ENCODE measurements at regions not wholly inside any gene's neighbourhood (a gene's known extent, or its start where the extent isn't known, plus 50 kb on each side); places are given as distances from the start of the nearest gene placed in this dataset.
"Not testable (repeated sequence)": the region's sequence is repeated elsewhere in the genome, so short reads cannot be mapped to it uniquely, and the experiment has no call there.

- H3K4me3 Mint-ChIP-seq: no peak overlapping the region
- ChIA-PET CTCF (no interaction called here), POLR2A (no interaction called here)
- Histone ChIP-seq H3K9ac (ENCODE audit: low read length) (no peak overlapping the region), H3K4me2 (replicated peaks; ENCODE audit: low read depth, low read length, poor library complexity, severe bottlenecking) (no peak overlapping the region), H3K79me2 (ENCODE audit: control insufficient read depth, insufficient read depth, low read length) (no peaks in the 10 kb centered on the region), H3K36me3 (replicated peaks in 1 of 2; ENCODE audit: control extremely low read depth in 1 of 2, control insufficient read depth in 1 of 2, extremely low read depth in 1 of 2, insufficient read depth in 2 of 2, low read length in 1 of 2) (no peaks in the 10 kb centered on the region), H3K9me3 (ENCODE audit: control extremely low read depth in 1 of 3, control insufficient read depth in 2 of 3, insufficient read depth in 1 of 3, low read length in 2 of 3) (peaks cover 0 to 3% (median 0%) of the 10 kb centered on the region in 3 donors), H3K27me3 (replicated peaks in 1 of 4; ENCODE audit: control extremely low read depth in 1 of 4, control insufficient read depth in 3 of 4, insufficient read depth in 4 of 4, low read length in 3 of 4) (no peaks in the 10 kb centered on the region), H2AFZ (ENCODE audit: insufficient read depth, low read depth, low read length, poor library complexity, severe bottlenecking) (no peak overlapping the region), H4K20me1 (ENCODE audit: control insufficient read depth, insufficient read depth, low read length, poor library complexity, severe bottlenecking) (no peaks in the 10 kb centered on the region), H3K4me3 (ENCODE audit: control extremely low read depth in 1 of 5, extremely low read depth in 1 of 5, insufficient read depth in 1 of 5, low read depth in 2 of 5, low read length in 4 of 5) (no peak overlapping the region), H3K4me1 (ENCODE audit: control insufficient read depth in 2 of 2, insufficient read depth in 2 of 2, low read length in 2 of 2) (no peaks in the 10 kb centered on the region), H3K27ac (ENCODE audit: low read length in 2 of 2) (no peak overlapping the region)
- no peak overlapping the region for H3K27ac Mint-ChIP-seq
- ATAC-seq (ENCODE audit: low read depth): no peak
- no peaks in the 10 kb centered on the region for H3K27me3 Mint-ChIP-seq
- intact Hi-C loops (cut with micrococcal nuclease): no loop called here
- DNase-seq: no peak
- TF ChIP-seq EZH2 (IDR thresholded peaks at IDR 0.05; ENCODE audit: borderline replicate concordance, insufficient read depth, low read depth, low read length, poor library complexity, severe bottlenecking): no peak
- TF ChIP-seq CTCF (IDR thresholded peaks at IDR 0.05): no peak
- H3K9me3 Mint-ChIP-seq (ENCODE audit: insufficient read depth): peaks cover 2% of the 10 kb centered on the region
- no peaks in the 10 kb centered on the region for H3K4me1 Mint-ChIP-seq
Measured at GRCh38 chrX:86964321-86964720, 553.3 kb upstream of the KLHL4 start.

GRCh38 chrX:86981326-86981879 lies 536.2 kb upstream of the KLHL4 start:
- TF ChIP-seq EZH2 (IDR thresholded peaks at IDR 0.05; ENCODE audit: borderline replicate concordance, insufficient read depth, low read depth, low read length, poor library complexity, severe bottlenecking): no peak
- Mint-ChIP-seq H3K9me3 (ENCODE audit: insufficient read depth) (no peaks in the 10 kb centered on the region), H3K4me3 (no peak overlapping the region), H3K27me3 (no peaks in the 10 kb centered on the region), H3K27ac (no peak overlapping the region), H3K4me1 (no peaks in the 10 kb centered on the region)
- Histone ChIP-seq H3K4me3 (ENCODE audit: control extremely low read depth in 1 of 5, extremely low read depth in 1 of 5, insufficient read depth in 1 of 5, low read depth in 2 of 5, low read length in 4 of 5) (no peak overlapping the region), H3K79me2 (ENCODE audit: control insufficient read depth, insufficient read depth, low read length) (no peaks in the 10 kb centered on the region), H3K4me1 (ENCODE audit: control insufficient read depth in 2 of 2, insufficient read depth in 2 of 2, low read length in 2 of 2) (no peaks in the 10 kb centered on the region), H3K9ac (ENCODE audit: low read length) (no peak overlapping the region), H4K20me1 (ENCODE audit: control insufficient read depth, insufficient read depth, low read length, poor library complexity, severe bottlenecking) (no peaks in the 10 kb centered on the region), H3K36me3 (replicated peaks in 1 of 2; ENCODE audit: control extremely low read depth in 1 of 2, control insufficient read depth in 1 of 2, extremely low read depth in 1 of 2, insufficient read depth in 2 of 2, low read length in 1 of 2) (no peaks in the 10 kb centered on the region), H3K4me2 (replicated peaks; ENCODE audit: low read depth, low read length, poor library complexity, severe bottlenecking) (no peak overlapping the region), H3K9me3 (ENCODE audit: control extremely low read depth in 1 of 3, control insufficient read depth in 2 of 3, insufficient read depth in 1 of 3, low read length in 2 of 3) (no peaks in the 10 kb centered on the region), H3K27ac (ENCODE audit: low read length in 2 of 2) (no peak overlapping the region), H2AFZ (ENCODE audit: insufficient read depth, low read depth, low read length, poor library complexity, severe bottlenecking) (no peak overlapping the region), H3K27me3 (replicated peaks in 1 of 4; ENCODE audit: control extremely low read depth in 1 of 4, control insufficient read depth in 3 of 4, insufficient read depth in 4 of 4, low read length in 3 of 4) (no peaks in the 10 kb centered on the region)
- intact Hi-C loops (cut with micrococcal nuclease): no loop called here
- ATAC-seq (ENCODE audit: low read depth) (no peak), DNase-seq (no peak)
- 71% methylated on average over 1 of the region's 2 CpGs for whole genome bisulfite sequencing (ENCODE audit: insufficient coverage)
- ChIA-PET POLR2A (no interaction called here), CTCF (no interaction called here)

- H2AFZ ChIP-seq (ENCODE audit: insufficient read depth, low read depth, low read length, poor library complexity, severe bottlenecking); H3K4me3 ChIP-seq (ENCODE audit: control extremely low read depth in 1 of 5, extremely low read depth in 1 of 5, insufficient read depth in 1 of 5, low read depth in 2 of 5, low read length in 4 of 5); CTCF ChIA-PET; DNase-seq; ATAC-seq (ENCODE audit: low read depth); H3K27me3 Mint-ChIP-seq; H3K36me3 ChIP-seq (replicated peaks in 1 of 2; ENCODE audit: control extremely low read depth in 1 of 2, control insufficient read depth in 1 of 2, extremely low read depth in 1 of 2, insufficient read depth in 2 of 2, low read length in 1 of 2); H3K9ac ChIP-seq (ENCODE audit: low read length); H3K27me3 ChIP-seq (replicated peaks in 1 of 4; ENCODE audit: control extremely low read depth in 1 of 4, control insufficient read depth in 3 of 4, insufficient read depth in 4 of 4, low read length in 3 of 4); intact Hi-C loops (cut with micrococcal nuclease); H3K4me2 ChIP-seq (replicated peaks; ENCODE audit: low read depth, low read length, poor library complexity, severe bottlenecking); H3K4me3 Mint-ChIP-seq; H3K27ac Mint-ChIP-seq; POLR2A ChIA-PET; H3K9me3 ChIP-seq (ENCODE audit: control extremely low read depth in 1 of 3, control insufficient read depth in 2 of 3, insufficient read depth in 1 of 3, low read length in 2 of 3); H3K4me1 Mint-ChIP-seq; H4K20me1 ChIP-seq (ENCODE audit: control insufficient read depth, insufficient read depth, low read length, poor library complexity, severe bottlenecking); H3K9me3 Mint-ChIP-seq (ENCODE audit: insufficient read depth); H3K4me1 ChIP-seq (ENCODE audit: control insufficient read depth in 2 of 2, insufficient read depth in 2 of 2, low read length in 2 of 2); H3K79me2 ChIP-seq (ENCODE audit: control insufficient read depth, insufficient read depth, low read length); H3K27ac ChIP-seq (ENCODE audit: low read length in 2 of 2): not testable (repeated sequence)
- 80% methylated on average over 2 of the region's 4 CpGs for WGBS (ENCODE audit: insufficient coverage)
Measured at GRCh38 chrX:86987351-86987750, 530.3 kb upstream of the KLHL4 start.

All from B cell (primary cell).